Adrenal gland (tissue), 5 donors: ENCODE measurements at regions not wholly inside any gene's neighbourhood (a gene's known extent, or its start where the extent isn't known, plus 50 kb on each side); places are given as distances from the start of the nearest gene placed in this dataset.

Experiments
- POLR2A ChIP-seq, 2 donors: fragments of 450-650 bp; IDR thresholded peaks; one replicate each; pipeline ENCODE4 v1.6.1; 2017; ENCODE audit warnings: antibody characterized with exemption in 2 of 2, mild to moderate bottlenecking in 2 of 2, moderate library complexity in 1 of 2
- TF ChIP-seq, protein P1 (sequence below), 6 experiments: fragments of 450-650 bp in 4 of 6; fragments of 200-600 bp in 2 of 6; sonication (generic) in 1 of 6; IDR thresholded peaks; 1 replicate in 5 of 6; 2 replicates in 1 of 6; pipeline versions ENCODE4 v1.5.1 to v1.8.0; 2016 to 2021; ENCODE audit warnings: antibody characterized with exemption in 6 of 6, mild to moderate bottlenecking in 2 of 6, moderate library complexity in 1 of 6
- donor health status: DM: no; HTN: no; CAD: no.

DNA sequence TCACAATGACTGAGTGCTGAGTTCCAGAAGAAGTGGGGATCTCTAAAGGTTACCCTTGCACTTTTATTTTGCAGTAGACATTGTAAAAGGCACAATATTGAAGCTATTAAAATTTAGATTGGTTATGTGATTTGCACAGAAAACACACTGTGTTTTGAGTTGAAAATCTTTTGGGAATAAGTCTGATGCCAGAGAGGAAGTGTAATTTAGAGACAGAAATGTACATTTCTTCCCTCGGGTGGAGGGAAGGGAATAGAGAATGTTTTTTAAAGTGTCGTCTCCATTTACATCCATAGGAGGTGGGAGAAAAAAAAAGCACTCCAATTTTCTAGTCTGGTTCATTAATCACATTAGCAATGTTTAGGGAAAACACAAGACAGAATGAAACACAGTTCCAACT, 465.8 kb downstream of the OLFM4 start:
- TF ChIP-seq, protein P1, sequence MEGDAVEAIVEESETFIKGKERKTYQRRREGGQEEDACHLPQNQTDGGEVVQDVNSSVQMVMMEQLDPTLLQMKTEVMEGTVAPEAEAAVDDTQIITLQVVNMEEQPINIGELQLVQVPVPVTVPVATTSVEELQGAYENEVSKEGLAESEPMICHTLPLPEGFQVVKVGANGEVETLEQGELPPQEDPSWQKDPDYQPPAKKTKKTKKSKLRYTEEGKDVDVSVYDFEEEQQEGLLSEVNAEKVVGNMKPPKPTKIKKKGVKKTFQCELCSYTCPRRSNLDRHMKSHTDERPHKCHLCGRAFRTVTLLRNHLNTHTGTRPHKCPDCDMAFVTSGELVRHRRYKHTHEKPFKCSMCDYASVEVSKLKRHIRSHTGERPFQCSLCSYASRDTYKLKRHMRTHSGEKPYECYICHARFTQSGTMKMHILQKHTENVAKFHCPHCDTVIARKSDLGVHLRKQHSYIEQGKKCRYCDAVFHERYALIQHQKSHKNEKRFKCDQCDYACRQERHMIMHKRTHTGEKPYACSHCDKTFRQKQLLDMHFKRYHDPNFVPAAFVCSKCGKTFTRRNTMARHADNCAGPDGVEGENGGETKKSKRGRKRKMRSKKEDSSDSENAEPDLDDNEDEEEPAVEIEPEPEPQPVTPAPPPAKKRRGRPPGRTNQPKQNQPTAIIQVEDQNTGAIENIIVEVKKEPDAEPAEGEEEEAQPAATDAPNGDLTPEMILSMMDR (IDR thresholded peaks at IDR 0.05): no peak
- no peak for TF ChIP-seq POLR2A (IDR thresholded peaks at IDR 0.05)
